MM.1S (cell line): ENCODE measurements at regions not wholly inside any gene's neighbourhood (a gene's known extent, or its start where the extent isn't known, plus 50 kb on each side); places are given as distances from the start of the nearest gene placed in this dataset.

Experiments used
- EZH2 ChIP-seq: fragments of 300-600 bp; sonication (generic); optimal IDR thresholded peaks from 2 replicates; pipeline ENCODE3; 2017; ENCODE audit warnings: low read depth, mild to moderate bottlenecking, antibody characterized with exemption, low read length, mixed read lengths
- EZH2phosphoT487 ChIP-seq: fragments of 300-600 bp; sonication (generic); IDR thresholded peaks from 2 replicates; pipeline ENCODE4 v1.6.1; 2018; ENCODE audit warnings: antibody characterized with exemption, low read length
- TF ChIP-seq, protein P1 (sequence below): fragments of 300-600 bp; sonication (generic); IDR thresholded peaks from 2 replicates; pipeline ENCODE4 v1.5.1; 2016; ENCODE audit warnings: antibody characterized with exemption, low read length, mixed read lengths

DNA sequence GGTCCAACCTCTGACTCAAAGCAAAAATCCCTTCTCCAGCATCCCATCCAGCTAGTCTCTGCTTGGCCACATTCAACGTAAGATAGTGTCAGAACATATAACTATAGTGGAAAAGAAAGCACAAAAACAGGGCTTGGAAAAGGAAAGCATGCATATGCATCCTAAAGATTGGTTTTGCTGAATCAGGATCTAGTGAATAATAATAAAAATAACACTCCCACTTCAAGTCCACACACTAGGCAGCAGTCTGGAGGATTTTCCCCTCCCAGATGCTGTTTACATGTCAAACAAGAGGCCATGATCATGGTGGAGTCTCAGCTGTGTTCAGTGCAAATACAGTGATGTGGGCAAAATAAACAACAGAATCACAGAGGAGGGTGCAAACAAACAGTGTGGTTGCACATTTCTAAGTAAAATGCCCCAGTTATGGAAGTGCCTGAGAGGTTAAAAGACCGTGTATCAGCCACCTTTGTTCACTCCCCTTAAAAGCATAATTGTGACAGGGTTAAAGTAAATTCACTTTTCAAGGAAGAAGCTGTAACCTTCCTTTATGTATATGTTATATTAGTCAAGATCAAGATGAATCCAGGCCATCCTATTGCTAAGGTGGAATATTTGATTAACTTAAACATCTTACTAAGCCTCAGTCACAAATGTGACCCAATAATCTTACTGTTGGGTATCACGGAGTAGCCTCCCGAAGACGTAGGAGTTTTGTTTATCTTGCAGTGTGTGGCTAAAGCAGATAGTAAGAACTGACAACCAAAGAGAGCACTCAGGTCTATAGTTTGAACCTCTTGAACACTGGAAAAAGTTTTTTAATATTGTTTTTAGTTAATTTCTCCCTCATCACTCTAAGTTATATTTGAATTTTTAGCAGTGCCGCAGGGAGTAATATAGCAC, 424.5 kb downstream of the SOX2 start:
- TF ChIP-seq, protein P1, sequence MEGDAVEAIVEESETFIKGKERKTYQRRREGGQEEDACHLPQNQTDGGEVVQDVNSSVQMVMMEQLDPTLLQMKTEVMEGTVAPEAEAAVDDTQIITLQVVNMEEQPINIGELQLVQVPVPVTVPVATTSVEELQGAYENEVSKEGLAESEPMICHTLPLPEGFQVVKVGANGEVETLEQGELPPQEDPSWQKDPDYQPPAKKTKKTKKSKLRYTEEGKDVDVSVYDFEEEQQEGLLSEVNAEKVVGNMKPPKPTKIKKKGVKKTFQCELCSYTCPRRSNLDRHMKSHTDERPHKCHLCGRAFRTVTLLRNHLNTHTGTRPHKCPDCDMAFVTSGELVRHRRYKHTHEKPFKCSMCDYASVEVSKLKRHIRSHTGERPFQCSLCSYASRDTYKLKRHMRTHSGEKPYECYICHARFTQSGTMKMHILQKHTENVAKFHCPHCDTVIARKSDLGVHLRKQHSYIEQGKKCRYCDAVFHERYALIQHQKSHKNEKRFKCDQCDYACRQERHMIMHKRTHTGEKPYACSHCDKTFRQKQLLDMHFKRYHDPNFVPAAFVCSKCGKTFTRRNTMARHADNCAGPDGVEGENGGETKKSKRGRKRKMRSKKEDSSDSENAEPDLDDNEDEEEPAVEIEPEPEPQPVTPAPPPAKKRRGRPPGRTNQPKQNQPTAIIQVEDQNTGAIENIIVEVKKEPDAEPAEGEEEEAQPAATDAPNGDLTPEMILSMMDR = no peak
- TF ChIP-seq EZH2 (no peak), EZH2phosphoT487 (no peak)
